Loucy (cell line): ENCODE measurements at regions not wholly inside any gene's neighbourhood (a gene's known extent, or its start where the extent isn't known, plus 50 kb on each side); places are given as distances from the start of the nearest gene placed in this dataset.

Source experiments
- H2AFZ ChIP-seq: fragments of 200-600 bp; sonication (generic); 2 replicates; pipeline ENCODE4 v1.6.0; 2016; ENCODE audit warnings: antibody characterized with exemption, mild to moderate bottlenecking, low read length, moderate library complexity
- H3F3A ChIP-seq: fragments of 200-600 bp; 2 replicates; pipeline ENCODE4 v1.6.0; 2016; ENCODE audit warnings: antibody characterized with exemption, low read depth, mild to moderate bottlenecking
- H3K27me3 ChIP-seq: fragments of 200-600 bp; sonication (generic); 2 replicates; pipeline ENCODE4 v1.6.1; 2014; ENCODE audit warnings: low read length, mild to moderate bottlenecking; ENCODE audit not compliant: insufficient read depth, poor library complexity, severe bottlenecking
- H3K36me3 ChIP-seq: fragments of 200-600 bp; sonication (generic); 2 replicates; pipeline ENCODE4 v1.6.1; 2016; ENCODE audit warnings: low read length; ENCODE audit not compliant: insufficient read depth
- H3K4me1 ChIP-seq: fragments of 200-600 bp; sonication (generic); 2 replicates; pipeline ENCODE4 v1.5.1; 2014; ENCODE audit warnings: low read length, mild to moderate bottlenecking; ENCODE audit not compliant: insufficient read depth, poor library complexity, severe bottlenecking
- H3K4me2 ChIP-seq: fragments of 200-600 bp; sonication (generic); 2 replicates; pipeline ENCODE4 v1.6.0; 2014; ENCODE audit warnings: antibody characterized with exemption, low read length, low read depth, mild to moderate bottlenecking; ENCODE audit not compliant: poor library complexity, severe bottlenecking
- H3K4me3 ChIP-seq: fragments of 200-600 bp; sonication (generic); 2 replicates; pipeline ENCODE4 v1.5.1; 2014; ENCODE audit warnings: low read length, mild to moderate bottlenecking, mixed read lengths; ENCODE audit not compliant: poor library complexity, severe bottlenecking
- H3K79me2 ChIP-seq: fragments of 200-600 bp; sonication (generic); 2 replicates; pipeline ENCODE4 v1.6.1; 2014; ENCODE audit warnings: low read length; ENCODE audit not compliant: insufficient read depth
- H3K9ac ChIP-seq: fragments of 200-600 bp; sonication (generic); 2 replicates; pipeline ENCODE4 v1.6.0; 2014; ENCODE audit warnings: mild to moderate bottlenecking, low read depth, low read length, moderate library complexity; ENCODE audit not compliant: poor library complexity, severe bottlenecking
- H3K9me2 ChIP-seq: fragments of 200-600 bp; sonication (generic); replicated peaks from 2 replicates; pipeline ENCODE4 v1.6.1; 2016; ENCODE audit warnings: low read depth, low read length, mixed read lengths
- H3K9me3 ChIP-seq: fragments of 200-600 bp; sonication (generic); 2 replicates; pipeline ENCODE4 v1.6.1; 2014; ENCODE audit warnings: mild to moderate bottlenecking, antibody characterized with exemption, low read length, low read depth; ENCODE audit not compliant: insufficient read depth
- H4K20me1 ChIP-seq: fragments of 200-600 bp; sonication (generic); 2 replicates; pipeline ENCODE4 v1.6.0; 2014; ENCODE audit warnings: antibody characterized with exemption, low read length, mild to moderate bottlenecking; ENCODE audit not compliant: insufficient read depth, poor library complexity, severe bottlenecking
- CTCF ChIP-seq: fragments of 200-600 bp; sonication (generic); conservative IDR thresholded peaks from 2 replicates; pipeline ENCODE4 v1.5.1; 2014; ENCODE audit warnings: mild to moderate bottlenecking, antibody characterized with exemption, low read length
- EZH2phosphoT487 ChIP-seq: fragments of 200-600 bp; IDR thresholded peaks from 2 replicates; pipeline ENCODE4 v1.6.1; 2018; ENCODE audit warnings: antibody characterized with exemption, mild to moderate bottlenecking, moderate library complexity, borderline replicate concordance

- Histone ChIP-seq H3K9ac (no peak overlapping the region), H3K4me3 (no peak overlapping the region), H3K9me2 (no peaks in the 10 kb centered on the region), H2AFZ (no peak overlapping the region), H4K20me1 (no peaks in the 10 kb centered on the region), H3K4me2 (no peak overlapping the region), H3K4me1 (no peaks in the 10 kb centered on the region), H3K27me3 (no peaks in the 10 kb centered on the region), H3K9me3 (no peaks in the 10 kb centered on the region), H3F3A (no peaks in the 10 kb centered on the region), H3K36me3 (no peaks in the 10 kb centered on the region), H3K79me2 (no peaks in the 10 kb centered on the region)
- no peak for TF ChIP-seq EZH2phosphoT487
- no peak for TF ChIP-seq CTCF
Observed at GRCh38 chr5:63170486-63170885, 591.9 kb downstream of the LRRC70 start.

DNA sequence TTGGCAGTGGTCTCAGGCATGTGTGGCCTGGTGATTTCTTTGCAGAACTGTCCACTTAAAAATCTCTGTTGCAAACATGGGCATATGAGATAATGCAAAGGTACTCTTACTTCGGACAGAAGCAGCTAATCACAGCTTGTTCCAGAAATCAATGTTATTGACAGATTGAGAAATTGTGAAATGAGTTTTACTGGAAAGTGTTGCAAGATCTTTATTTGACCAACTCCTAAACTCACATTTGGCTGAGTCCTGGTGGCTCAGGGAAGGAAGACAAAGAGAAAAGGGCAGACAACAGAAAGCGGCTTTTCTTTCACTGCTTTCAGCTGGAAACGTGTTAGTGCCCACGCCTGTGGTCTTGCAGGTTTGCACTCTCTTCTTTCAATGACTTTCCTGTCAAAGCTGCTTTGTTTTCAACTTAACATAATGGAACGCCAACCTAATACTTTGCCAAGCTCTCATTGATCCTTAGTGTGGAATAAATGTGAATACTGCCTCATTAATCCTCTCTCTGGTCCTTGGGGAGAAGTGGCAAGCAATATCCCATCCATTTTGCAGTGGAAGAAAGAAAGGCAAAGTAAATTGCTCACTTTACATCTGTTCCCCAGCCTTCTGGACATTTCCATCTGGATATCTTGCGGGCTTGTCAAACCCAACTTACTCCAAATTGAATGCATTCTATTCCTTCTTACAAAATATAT, 586.4 kb downstream of the LRRC70 start:
- Histone ChIP-seq H3K79me2 (no peaks in the 10 kb centered on the region), H3K9me2 (no peaks in the 10 kb centered on the region), H3K4me3 (no peak overlapping the region), H3K9me3 (no peaks in the 10 kb centered on the region), H3F3A (no peaks in the 10 kb centered on the region), H3K4me2 (no peak overlapping the region), H3K4me1 (no peaks in the 10 kb centered on the region), H4K20me1 (no peaks in the 10 kb centered on the region), H3K27me3 (no peaks in the 10 kb centered on the region), H3K36me3 (no peaks in the 10 kb centered on the region), H3K9ac (no peak overlapping the region), H2AFZ (no peak overlapping the region)
- TF ChIP-seq CTCF (no peak), EZH2phosphoT487 (no peak)

DNA sequence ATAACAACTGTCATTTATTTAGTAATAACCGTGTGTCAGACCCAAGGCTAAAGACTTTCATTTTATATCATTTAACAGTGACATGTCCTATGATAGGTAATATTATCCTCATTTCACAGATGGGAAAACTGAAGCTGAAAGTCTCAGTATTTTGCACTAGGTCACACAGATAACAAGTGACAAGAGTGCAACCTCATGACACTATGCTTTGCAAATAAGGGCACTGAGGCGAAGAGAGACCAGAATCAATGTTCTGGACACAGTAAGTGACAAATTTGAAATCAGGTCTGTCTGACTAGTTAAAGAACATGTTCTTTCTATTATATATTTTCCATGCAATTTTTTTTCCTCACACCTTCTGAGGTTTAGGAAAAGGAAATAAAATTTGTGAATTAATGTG, 585.7 kb downstream of the LRRC70 start:
- Histone ChIP-seq H3K4me1 (no peaks in the 10 kb centered on the region), H3K9ac (no peak overlapping the region), H3K4me3 (no peak overlapping the region), H3K9me3 (no peaks in the 10 kb centered on the region), H2AFZ (no peak overlapping the region), H3K9me2 (no peaks in the 10 kb centered on the region), H3K36me3 (no peaks in the 10 kb centered on the region), H3F3A (no peaks in the 10 kb centered on the region), H3K4me2 (no peak overlapping the region), H3K79me2 (no peaks in the 10 kb centered on the region), H3K27me3 (no peaks in the 10 kb centered on the region), H4K20me1 (no peaks in the 10 kb centered on the region)
- TF ChIP-seq EZH2phosphoT487 (no peak), CTCF (no peak)
